Left ventricle myocardium inferior (tissue), 1 donor: ENCODE measurements at regions not wholly inside any gene's neighbourhood (a gene's known extent, or its start where the extent isn't known, plus 50 kb on each side); places are given as distances from the start of the nearest gene placed in this dataset.

Experiments
- DNase-seq: peaks from one replicate; pipeline ENCODE4 v3.0.0-alpha.2; 2020
- H3K27ac ChIP-seq: fragments of 200-600 bp; replicated peaks from 2 replicates; pipeline ENCODE4 v1.8.0; 2021
- H3K27me3 ChIP-seq: fragments of 200-600 bp; 2 replicates; pipeline ENCODE4 v1.8.0; 2021; ENCODE audit warnings: low read depth
- H3K36me3 ChIP-seq: fragments of 200-600 bp; 2 replicates; pipeline ENCODE4 v1.8.0; 2021
- H3K4me1 ChIP-seq: fragments of 200-600 bp; 2 replicates; pipeline ENCODE4 v1.8.0; 2021
- H3K4me3 ChIP-seq: fragments of 200-600 bp; 2 replicates; pipeline ENCODE4 v1.8.0; 2021; ENCODE audit warnings: mild to moderate bottlenecking, moderate library complexity
- H3K9me3 ChIP-seq: fragments of 200-600 bp; replicated peaks from 2 replicates; pipeline ENCODE4 v1.8.0; 2021
- CTCF ChIP-seq: fragments of 200-600 bp; IDR thresholded peaks from 2 replicates; pipeline ENCODE4 v1.8.0; 2021; ENCODE audit warnings: antibody characterized with exemption, mild to moderate bottlenecking, borderline replicate concordance
- intact Hi-C: fragments of 100-400 bp; cut with micrococcal nuclease; formaldehyde crosslinking; loops from one replicate; pipeline ENCODE4 v1.11.0; 2022
- donor health status: DM: no; HTN: yes; CAD: no; lungs with severe emphysema.

- Histone ChIP-seq H3K27me3 (peaks cover 23% of the 10 kb centered on the region), H3K4me1 (no peaks in the 10 kb centered on the region), H3K4me3 (no peak overlapping the region), H3K9me3 (no peaks in the 10 kb centered on the region), H3K27ac (no peak overlapping the region), H3K36me3 (no peaks in the 10 kb centered on the region)
- intact Hi-C loops, result no loop called here
- TF ChIP-seq CTCF, result no peak
- DNase-seq, result no peak
These were observed 670.0 kb downstream of the DHX35 start for GRCh38 chr20:39632176-39632575.

DNA sequence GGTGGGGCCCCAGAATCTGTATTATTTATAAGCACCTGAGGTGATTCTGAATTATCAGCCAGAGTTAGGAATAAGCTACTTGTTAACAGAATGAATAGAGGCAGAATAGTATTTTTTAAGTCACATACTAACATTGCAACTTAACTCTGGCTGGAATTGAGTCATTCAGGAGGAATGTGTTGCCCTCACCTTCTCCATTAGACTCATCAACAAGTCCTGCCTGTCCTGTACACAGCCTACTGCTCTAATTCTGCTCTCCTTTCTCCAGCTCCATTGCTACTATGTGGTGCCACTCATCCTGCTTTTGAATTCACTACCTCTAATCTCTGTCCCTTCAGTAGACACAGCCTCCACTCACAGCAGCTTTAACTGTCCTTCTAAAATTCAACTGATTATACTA is 669.4 kb downstream of the DHX35 start:
- no peaks in the 10 kb centered on the region for H3K36me3 ChIP-seq
- intact Hi-C loops, result no loop called here
- no peak for DNase-seq
- H3K27ac ChIP-seq, result no peak overlapping the region
- no peaks in the 10 kb centered on the region for H3K9me3 ChIP-seq
- H3K4me1 ChIP-seq, result no peaks in the 10 kb centered on the region
- no peak for TF ChIP-seq CTCF
- peaks cover 17% of the 10 kb centered on the region for H3K27me3 ChIP-seq
- H3K4me3 ChIP-seq, result no peak overlapping the region

DNA sequence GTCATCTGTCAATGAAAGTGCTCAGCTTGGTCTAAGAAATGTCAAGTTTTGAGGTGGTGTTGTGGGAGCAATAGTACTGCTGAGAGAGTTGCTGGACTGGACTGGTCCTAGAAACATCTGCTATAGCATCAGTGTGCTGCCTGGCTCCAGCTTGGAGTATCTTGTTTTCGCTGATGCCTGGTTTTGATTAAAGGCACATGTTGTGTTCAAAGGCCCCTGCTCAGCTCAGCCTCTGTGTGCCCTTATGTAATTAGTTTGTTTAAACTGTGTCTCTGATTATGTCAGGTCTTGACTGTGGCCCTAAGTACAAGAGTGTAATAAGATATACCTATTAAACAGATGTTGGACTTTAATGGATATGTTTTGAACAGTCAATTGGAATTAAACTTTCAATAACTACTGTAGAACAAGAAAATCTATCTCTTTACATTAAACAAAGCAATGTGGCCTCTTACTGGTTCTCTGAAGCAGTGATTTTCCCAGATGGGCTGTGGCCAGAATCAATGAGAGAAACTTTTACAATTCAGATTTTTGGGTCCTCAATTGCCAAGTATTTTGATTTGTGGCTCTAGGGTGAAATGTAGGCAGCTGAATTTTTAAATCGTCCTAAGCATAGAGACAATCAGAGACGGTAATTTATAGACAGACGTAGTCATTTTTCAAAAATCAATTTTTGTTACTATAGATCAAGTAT is 668.2 kb downstream of the DHX35 start:
- Histone ChIP-seq H3K4me1 (no peaks in the 10 kb centered on the region), H3K27ac (no peak overlapping the region), H3K27me3 (peaks cover 12% of the 10 kb centered on the region), H3K9me3 (no peaks in the 10 kb centered on the region), H3K4me3 (no peak overlapping the region), H3K36me3 (no peaks in the 10 kb centered on the region)
- no peak for TF ChIP-seq CTCF
- intact Hi-C loops, result no loop called here
- DNase-seq, result no peak

DNA sequence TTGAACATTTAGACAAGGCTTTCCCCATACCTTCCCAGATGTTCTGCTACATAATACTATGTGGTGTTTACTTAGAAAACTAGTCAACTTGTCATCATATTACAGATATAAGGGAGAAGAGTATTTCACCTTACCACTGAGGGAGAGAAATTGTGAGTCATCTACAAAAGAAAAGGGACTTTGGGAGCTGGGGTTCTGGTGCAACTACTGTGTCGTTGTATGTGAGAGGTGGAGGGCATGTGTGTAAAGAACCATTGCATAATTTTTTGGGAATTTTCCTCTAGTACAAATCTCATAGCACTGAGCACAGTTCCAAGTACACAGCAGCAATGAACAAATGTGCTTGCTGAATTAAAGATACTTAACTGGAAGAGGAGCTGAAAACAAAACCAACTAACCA is 665.6 kb downstream of the DHX35 start:
- Histone ChIP-seq H3K4me1 (no peaks in the 10 kb centered on the region), H3K27me3 (peaks cover 13% of the 10 kb centered on the region), H3K36me3 (no peaks in the 10 kb centered on the region), H3K4me3 (no peak overlapping the region), H3K27ac (no peak overlapping the region), H3K9me3 (no peaks in the 10 kb centered on the region)
- no peak for TF ChIP-seq CTCF
- intact Hi-C loops, result no loop called here
- DNase-seq, result no peak

DNA sequence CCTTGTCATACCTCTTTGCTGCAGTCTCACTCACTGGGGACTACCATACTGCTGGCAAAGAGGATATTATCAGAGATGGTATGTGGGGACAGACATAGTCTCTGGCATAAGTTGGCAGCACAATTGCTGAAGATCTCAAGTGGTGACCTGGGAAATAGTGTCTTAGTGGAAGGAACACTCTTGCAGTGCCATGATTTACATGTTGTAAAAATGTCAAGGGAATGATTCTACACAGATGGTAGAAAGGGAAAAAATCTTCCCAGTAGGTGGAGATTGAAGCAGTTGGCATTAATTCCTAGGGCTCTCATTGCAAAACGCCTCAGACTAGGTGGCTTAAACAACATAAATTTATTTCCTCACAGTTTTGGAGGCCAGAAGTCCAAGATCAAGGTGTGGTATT is 662.2 kb downstream of the DHX35 start:
- peaks cover 10% of the 10 kb centered on the region for H3K27me3 ChIP-seq
- intact Hi-C loops, result no loop called here
- no peak overlapping the region for H3K27ac ChIP-seq
- H3K4me3 ChIP-seq, result no peak overlapping the region
- no peaks in the 10 kb centered on the region for H3K9me3 ChIP-seq
- no peaks in the 10 kb centered on the region for H3K36me3 ChIP-seq
- no peak for TF ChIP-seq CTCF
- no peaks in the 10 kb centered on the region for H3K4me1 ChIP-seq
- no peak for DNase-seq
